A549 (cell line): ENCODE measurements at regions not wholly inside any gene's neighbourhood (a gene's known extent, or its start where the extent isn't known, plus 50 kb on each side); places are given as distances from the start of the nearest gene placed in this dataset.

ENCODE experiments used
- ATAC-seq, 2 experiments: fragments of 200-7000 bp in 1 of 2; fragments of >200 bp in 1 of 2; cut with Nextera tagmentation in 1 of 2; cut with Tn5 transposase in 1 of 2; 3 replicates each; pipeline versions ENCODE4 v1.8.0 to v1.9.1; 2018 to 2020; ENCODE audit warnings: mild to moderate bottlenecking in 1 of 2, moderate library complexity in 1 of 2
- CTCF ChIA-PET: fragments of 300-600 bp; sonication (Branson Sonifier 250); formaldehyde crosslinking; extraction: SDS; loops from one replicate; lab custom pipeline; 2021; ENCODE audit warnings: antibody characterized with exemption, inconsistent platforms; lab: Yijun Ruan, JAX
- POLR2A ChIA-PET: fragments of 350-600 bp; formaldehyde crosslinking; extraction: SDS; loops from one replicate; lab custom pipeline; 2021; ENCODE audit warnings: antibody characterized with exemption, inconsistent platforms; lab: Yijun Ruan, JAX
- DNase-seq, 2 experiments: peaks; one replicate each; pipeline versions ENCODE4 v3.0.0 to v3.0.0-alpha.2; 2011 to 2016; ENCODE audit warnings: low read depth in 1 of 2, low spot score in 1 of 2
- FAIRE-seq: peaks from 2 replicates; lab custom pipeline; 2011; peaks lifted over from hg19 to GRCh38; lab: Jason Lieb, UNC
- H3K27ac ChIP-seq, 2 experiments: fragments of >200 bp; sonication (Bioruptor Twin); formaldehyde crosslinking; 3 replicates each; pipeline ENCODE4 v1.5.1; 2016 to 2017
- H3K4me1 ChIP-seq: fragments of >200 bp; sonication (Bioruptor Twin); formaldehyde crosslinking; 3 replicates; pipeline ENCODE4 v1.6.1; 2016
- H3K4me2 ChIP-seq: fragments of >200 bp; sonication (Bioruptor Twin); formaldehyde crosslinking; 3 replicates; pipeline ENCODE4 v1.6.1; 2016
- H3K4me3 ChIP-seq: fragments of >200 bp; sonication (Bioruptor Twin); formaldehyde crosslinking; 3 replicates; pipeline ENCODE4 v1.5.1; 2016
- H3K9me3 ChIP-seq: fragments of >200 bp; sonication (Bioruptor Twin); formaldehyde crosslinking; 3 replicates; pipeline ENCODE4 v1.6.1; 2016
- CBX8 ChIP-seq: fragments of 200-600 bp; sonication (generic); IDR thresholded peaks from 2 replicates; pipeline ENCODE4 v1.6.1; 2016
- CHD2 ChIP-seq: fragments of 150-350 bp; IDR thresholded peaks from 2 replicates; pipeline ENCODE4 v1.6.1; 2014; ENCODE audit warnings: low read length; ENCODE audit not compliant: partially characterized antibody
- CHD4 ChIP-seq: fragments of 200-600 bp; sonication (generic); IDR thresholded peaks from 2 replicates; pipeline ENCODE4 v1.6.1; 2016; ENCODE audit warnings: antibody characterized with exemption, mild to moderate bottlenecking, borderline replicate concordance
- EP300 ChIP-seq, 2 experiments: fragments of >200 bp; sonication (Bioruptor Twin); formaldehyde crosslinking; IDR thresholded peaks; 2 replicates in 1 of 2; 3 replicates in 1 of 2; pipeline ENCODE4 v1.6.1; 2016 to 2017
- FOXS1 ChIP-seq: fragments of 250-450 bp; sonication (Bioruptor Pico); IDR thresholded peaks from 2 replicates; pipeline ENCODE4 v1.5.0; 2020; ENCODE audit warnings: mild to moderate bottlenecking, moderate library complexity
- GATA3 ChIP-seq: IDR thresholded peaks from 2 replicates; pipeline ENCODE4 v1.6.1; 2012; ENCODE audit warnings: borderline replicate concordance
- HDAC2 ChIP-seq: fragments of 200-600 bp; sonication (generic); IDR thresholded peaks from 2 replicates; pipeline ENCODE4 v1.6.1; 2016
- HEYL ChIP-seq: fragments of 250-450 bp; sonication (Bioruptor Pico); IDR thresholded peaks from 2 replicates; pipeline ENCODE4 v1.8.0; 2021; ENCODE audit warnings: mild to moderate bottlenecking, moderate library complexity
- JUN ChIP-seq, 2 experiments: fragments of >200 bp; sonication (Bioruptor Twin); formaldehyde crosslinking; IDR thresholded peaks; 2 replicates in 1 of 2; 3 replicates in 1 of 2; pipeline ENCODE4 v1.6.1; 2016 to 2017
- JUNB ChIP-seq: fragments of >200 bp; sonication (Bioruptor Twin); formaldehyde crosslinking; IDR thresholded peaks from 2 replicates; pipeline ENCODE4 v1.6.1; 2016
- KDM1A ChIP-seq: fragments of 200-600 bp; sonication (generic); IDR thresholded peaks from 2 replicates; pipeline ENCODE4 v1.6.1; 2016; ENCODE audit warnings: low read depth, mild to moderate bottlenecking
- MAFK ChIP-seq: fragments of 450-650 bp; IDR thresholded peaks from 2 replicates; pipeline ENCODE4 v1.6.1; 2014; ENCODE audit not compliant: partially characterized antibody
- MAZ ChIP-seq: fragments of 150-350 bp; IDR thresholded peaks from 2 replicates; pipeline ENCODE4 v1.6.1; 2014; ENCODE audit warnings: antibody characterized with exemption, low read depth, low read length, borderline replicate concordance
- NFE2L2 ChIP-seq: fragments of 150-350 bp; conservative IDR thresholded peaks from 2 replicates; pipeline ENCODE4 v1.6.1; 2014; ENCODE audit warnings: low read length
- NPAS2 ChIP-seq: fragments of 250-450 bp; sonication (Bioruptor Pico); IDR thresholded peaks from 2 replicates; pipeline ENCODE4 v1.8.0; 2022; ENCODE audit warnings: mild to moderate bottlenecking, moderate library complexity, borderline replicate concordance
- NR3C1 ChIP-seq: fragments of >200 bp; sonication (Bioruptor Twin); formaldehyde crosslinking; IDR thresholded peaks from 3 replicates; pipeline ENCODE4 v1.6.1; 2017
- RAD21 ChIP-seq, 2 experiments: fragments of >200 bp in 1 of 2; sonication (Bioruptor Twin) in 1 of 2; formaldehyde crosslinking in 1 of 2; IDR thresholded peaks in 1 of 2; conservative IDR thresholded peaks in 1 of 2; 2 replicates in 1 of 2; 3 replicates in 1 of 2; pipeline ENCODE4 v1.6.1; 2012 to 2018; ENCODE audit warnings: inconsistent platforms in 1 of 2
- RFX5 ChIP-seq: fragments of 450-650 bp; IDR thresholded peaks from 2 replicates; pipeline ENCODE4 v1.7.1; 2014; ENCODE audit warnings: antibody characterized with exemption, mild to moderate bottlenecking, moderate library complexity
- RNF2 ChIP-seq: fragments of 200-600 bp; sonication (generic); IDR thresholded peaks from 2 replicates; pipeline ENCODE4 v1.6.1; 2016; ENCODE audit warnings: low read depth, mild to moderate bottlenecking, antibody characterized with exemption, moderate library complexity, borderline replicate concordance
- TFCP2L1 ChIP-seq: fragments of 250-450 bp; sonication (Bioruptor Pico); IDR thresholded peaks from 2 replicates; pipeline ENCODE4 v1.5.0; 2021; ENCODE audit warnings: mild to moderate bottlenecking
- ZFP36 ChIP-seq: fragments of 450-650 bp; IDR thresholded peaks from 2 replicates; pipeline ENCODE4 v1.6.1; 2014; ENCODE audit warnings: borderline replicate concordance; ENCODE audit not compliant: partially characterized antibody
- ZNF302 ChIP-seq: fragments of 250-450 bp; sonication (Bioruptor Pico); IDR thresholded peaks from 2 replicates; pipeline ENCODE4 v1.9.0; 2021; ENCODE audit warnings: inconsistent platforms, mild to moderate bottlenecking, moderate library complexity
- ZSCAN20 ChIP-seq: fragments of 250-450 bp; sonication (Bioruptor Pico); IDR thresholded peaks from 2 replicates; pipeline ENCODE4 v1.8.0; 2022; ENCODE audit warnings: mild to moderate bottlenecking, moderate library complexity
- WGBS: methylation state at CpG from one replicate; pipeline ENCODE4 v1.1.6; 2017; ENCODE audit errors: missing lambda C conversion rate; 5-methylcytosine and 5-hydroxymethylcytosine counted together
- TF ChIP-seq, protein P1 (sequence below): fragments of >200 bp; sonication (Bioruptor Twin); formaldehyde crosslinking; IDR thresholded peaks from 3 replicates; pipeline ENCODE4 v1.5.1; 2016
- TF ChIP-seq, protein P2 (sequence below): IDR thresholded peaks from 2 replicates; pipeline ENCODE4 v1.6.1; 2012; ENCODE audit warnings: low read depth, borderline replicate concordance
- TF ChIP-seq, protein P3 (sequence below): fragments of 250-450 bp; sonication (Bioruptor Pico); IDR thresholded peaks from 2 replicates; pipeline ENCODE4 v1.5.0; 2020; ENCODE audit warnings: low read depth, mild to moderate bottlenecking, moderate library complexity
- TF ChIP-seq, protein P4 (sequence below): IDR thresholded peaks from 2 replicates; pipeline ENCODE4 v1.6.1; 2012
- TF ChIP-seq, protein P5 (sequence below): fragments of 200-600 bp; sonication (generic); IDR thresholded peaks from 2 replicates; pipeline ENCODE4 v1.6.1; 2016; ENCODE audit warnings: antibody characterized with exemption, mild to moderate bottlenecking, moderate library complexity

DNA sequence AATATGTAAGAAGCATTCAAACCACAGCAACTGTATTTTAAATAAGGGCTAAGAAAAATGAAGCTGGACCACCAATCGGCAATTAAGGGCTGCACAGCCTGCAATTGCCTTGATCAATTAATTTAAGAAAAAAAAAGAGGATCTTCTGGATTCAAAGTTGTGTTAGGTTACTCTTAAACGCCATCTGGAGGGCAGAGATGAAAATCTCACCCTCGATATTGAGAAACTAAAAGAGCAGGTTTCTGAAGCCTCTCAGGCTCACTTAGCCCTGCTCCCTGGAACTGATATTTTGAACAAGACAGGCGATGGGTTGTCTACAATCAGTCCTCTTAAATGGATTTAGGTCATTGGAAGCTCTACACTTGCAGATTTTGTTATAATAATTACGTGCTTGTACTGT is 579.4 kb downstream of the GRXCR1 start:
- WGBS, result 1% methylated on average over 5 of the region's 5 CpGs
- Histone ChIP-seq H3K4me3 (no peak overlapping the region), H3K4me1 (no peaks in the 10 kb centered on the region), H3K27ac (no peak overlapping the region), H3K4me2 (no peak overlapping the region), H3K9me3 (no peaks in the 10 kb centered on the region)
- no peak for ATAC-seq
- FAIRE-seq, result no peak
- peak in 1 of 2 experiments; percentile 2 for DNase-seq
- ChIA-PET CTCF (no interaction called here), POLR2A (no interaction called here)
- TF ChIP-seq CBX8, result no peak
- TF ChIP-seq TFCP2L1 (CRISPR knock-in tag), result no peak
- no peak for TF ChIP-seq JUNB
- TF ChIP-seq NR3C1, result no peak
- TF ChIP-seq HEYL (CRISPR knock-in tag), result no peak
- no peak for TF ChIP-seq FOXS1 (CRISPR knock-in tag)
- TF ChIP-seq RNF2, result no peak
- TF ChIP-seq CHD4, result no peak
- no peak for TF ChIP-seq NPAS2 (CRISPR knock-in tag)
- no peak for TF ChIP-seq HDAC2
- no peak for TF ChIP-seq ZSCAN20 (CRISPR knock-in tag)
- TF ChIP-seq GATA3, result no peak

DNA sequence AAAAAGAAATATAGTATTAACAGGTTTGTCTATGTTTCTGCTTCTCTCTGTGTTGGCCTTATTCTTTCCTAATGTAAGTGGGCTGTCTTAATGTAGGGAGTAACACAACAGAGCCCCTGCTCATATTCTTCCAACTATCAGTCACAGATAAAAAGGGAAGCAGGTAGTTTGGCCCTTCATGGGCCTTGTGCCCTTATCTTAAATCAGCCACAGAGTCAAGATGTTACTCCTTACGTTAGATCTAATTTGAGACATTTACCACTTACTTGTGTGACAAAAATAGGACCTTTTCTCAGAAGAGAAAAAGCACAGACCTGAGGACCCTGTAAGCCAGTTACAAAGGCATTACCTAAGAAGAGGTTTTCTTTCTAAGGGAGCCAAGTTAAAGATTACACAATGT is 589.0 kb downstream of the GRXCR1 start:
- H3K27ac ChIP-seq, result no peak overlapping the region
- WGBS, result 0% methylated on average over 1 of the region's 1 CpG
- no peak overlapping the region for H3K4me3 ChIP-seq
- DNase-seq (no peak), ATAC-seq (no peak), FAIRE-seq (no peak)
- POLR2A ChIA-PET, result no interaction called here
- no peaks in the 10 kb centered on the region for H3K9me3 ChIP-seq
- no peak overlapping the region for H3K4me2 ChIP-seq
- TF ChIP-seq RFX5, result no peak
- TF ChIP-seq JUN (IDR thresholded peaks at IDR 0.05), result no peak
- TF ChIP-seq MAZ, result no peak
- no peak for TF ChIP-seq JUNB
- no peak for TF ChIP-seq EP300 (IDR thresholded peaks at IDR 0.05)
- TF ChIP-seq, protein P1, sequence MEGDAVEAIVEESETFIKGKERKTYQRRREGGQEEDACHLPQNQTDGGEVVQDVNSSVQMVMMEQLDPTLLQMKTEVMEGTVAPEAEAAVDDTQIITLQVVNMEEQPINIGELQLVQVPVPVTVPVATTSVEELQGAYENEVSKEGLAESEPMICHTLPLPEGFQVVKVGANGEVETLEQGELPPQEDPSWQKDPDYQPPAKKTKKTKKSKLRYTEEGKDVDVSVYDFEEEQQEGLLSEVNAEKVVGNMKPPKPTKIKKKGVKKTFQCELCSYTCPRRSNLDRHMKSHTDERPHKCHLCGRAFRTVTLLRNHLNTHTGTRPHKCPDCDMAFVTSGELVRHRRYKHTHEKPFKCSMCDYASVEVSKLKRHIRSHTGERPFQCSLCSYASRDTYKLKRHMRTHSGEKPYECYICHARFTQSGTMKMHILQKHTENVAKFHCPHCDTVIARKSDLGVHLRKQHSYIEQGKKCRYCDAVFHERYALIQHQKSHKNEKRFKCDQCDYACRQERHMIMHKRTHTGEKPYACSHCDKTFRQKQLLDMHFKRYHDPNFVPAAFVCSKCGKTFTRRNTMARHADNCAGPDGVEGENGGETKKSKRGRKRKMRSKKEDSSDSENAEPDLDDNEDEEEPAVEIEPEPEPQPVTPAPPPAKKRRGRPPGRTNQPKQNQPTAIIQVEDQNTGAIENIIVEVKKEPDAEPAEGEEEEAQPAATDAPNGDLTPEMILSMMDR, result no peak
- TF ChIP-seq MAFK, result no peak
- TF ChIP-seq, protein P2, sequence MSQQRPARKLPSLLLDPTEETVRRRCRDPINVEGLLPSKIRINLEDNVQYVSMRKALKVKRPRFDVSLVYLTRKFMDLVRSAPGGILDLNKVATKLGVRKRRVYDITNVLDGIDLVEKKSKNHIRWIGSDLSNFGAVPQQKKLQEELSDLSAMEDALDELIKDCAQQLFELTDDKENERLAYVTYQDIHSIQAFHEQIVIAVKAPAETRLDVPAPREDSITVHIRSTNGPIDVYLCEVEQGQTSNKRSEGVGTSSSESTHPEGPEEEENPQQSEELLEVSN, result no peak
- TF ChIP-seq CHD2, result no peak
- CTCF ChIA-PET, result no interaction called here
- H3K4me1 ChIP-seq, result no peaks in the 10 kb centered on the region

DNA sequence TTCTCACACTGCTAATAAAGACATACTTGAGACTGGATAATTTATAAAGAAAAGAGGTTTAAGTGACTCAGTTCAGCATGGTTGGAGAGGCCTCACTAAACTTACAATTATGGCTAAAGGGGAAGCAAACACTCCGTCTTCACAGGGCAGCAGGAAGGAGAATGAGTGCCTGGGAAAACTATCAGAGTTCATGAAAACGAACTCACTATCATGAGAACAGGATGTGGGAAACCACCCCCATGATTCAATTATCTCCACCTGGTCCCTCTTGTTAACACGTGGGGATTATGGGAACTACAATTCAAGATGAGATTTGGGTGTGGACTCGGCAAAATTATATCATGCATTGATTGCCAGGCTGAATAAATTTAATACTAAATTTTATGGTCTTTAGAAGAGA is 592.7 kb downstream of the GRXCR1 start:
- Histone ChIP-seq H3K4me1 (no peaks in the 10 kb centered on the region), H3K27ac (no peak overlapping the region), H3K4me3 (no peak overlapping the region), H3K4me2 (no peak overlapping the region), H3K9me3 (no peaks in the 10 kb centered on the region)
- DNase-seq (no peak), FAIRE-seq (no peak), ATAC-seq (no peak)
- ChIA-PET CTCF (no interaction called here), POLR2A (no interaction called here)
- whole genome bisulfite sequencing, result 4% methylated on average over 4 of the region's 4 CpGs
- TF ChIP-seq CHD4 (no peak), ZNF302 (no peak), RAD21 (conservative IDR thresholded peaks at IDR 0.05 in 1 of 2, IDR thresholded peaks at IDR 0.05 in 1 of 2) (no peak), RNF2 (no peak), NFE2L2 (no peak), ZFP36 (no peak), ZSCAN20 (CRISPR knock-in tag) (no peak), KDM1A (no peak)
- TF ChIP-seq, protein P2, result no peak
- TF ChIP-seq, protein P3, sequence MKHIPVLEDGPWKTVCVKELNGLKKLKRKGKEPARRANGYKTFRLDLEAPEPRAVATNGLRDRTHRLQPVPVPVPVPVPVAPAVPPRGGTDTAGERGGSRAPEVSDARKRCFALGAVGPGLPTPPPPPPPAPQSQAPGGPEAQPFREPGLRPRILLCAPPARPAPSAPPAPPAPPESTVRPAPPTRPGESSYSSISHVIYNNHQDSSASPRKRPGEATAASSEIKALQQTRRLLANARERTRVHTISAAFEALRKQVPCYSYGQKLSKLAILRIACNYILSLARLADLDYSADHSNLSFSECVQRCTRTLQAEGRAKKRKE (CRISPR knock-in tag), result no peak
- TF ChIP-seq, protein P4, sequence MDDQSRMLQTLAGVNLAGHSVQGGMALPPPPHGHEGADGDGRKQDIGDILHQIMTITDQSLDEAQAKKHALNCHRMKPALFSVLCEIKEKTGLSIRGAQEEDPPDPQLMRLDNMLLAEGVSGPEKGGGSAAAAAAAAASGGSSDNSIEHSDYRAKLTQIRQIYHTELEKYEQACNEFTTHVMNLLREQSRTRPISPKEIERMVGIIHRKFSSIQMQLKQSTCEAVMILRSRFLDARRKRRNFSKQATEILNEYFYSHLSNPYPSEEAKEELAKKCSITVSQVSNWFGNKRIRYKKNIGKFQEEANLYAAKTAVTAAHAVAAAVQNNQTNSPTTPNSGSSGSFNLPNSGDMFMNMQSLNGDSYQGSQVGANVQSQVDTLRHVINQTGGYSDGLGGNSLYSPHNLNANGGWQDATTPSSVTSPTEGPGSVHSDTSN, result no peak
- TF ChIP-seq, protein P5, sequence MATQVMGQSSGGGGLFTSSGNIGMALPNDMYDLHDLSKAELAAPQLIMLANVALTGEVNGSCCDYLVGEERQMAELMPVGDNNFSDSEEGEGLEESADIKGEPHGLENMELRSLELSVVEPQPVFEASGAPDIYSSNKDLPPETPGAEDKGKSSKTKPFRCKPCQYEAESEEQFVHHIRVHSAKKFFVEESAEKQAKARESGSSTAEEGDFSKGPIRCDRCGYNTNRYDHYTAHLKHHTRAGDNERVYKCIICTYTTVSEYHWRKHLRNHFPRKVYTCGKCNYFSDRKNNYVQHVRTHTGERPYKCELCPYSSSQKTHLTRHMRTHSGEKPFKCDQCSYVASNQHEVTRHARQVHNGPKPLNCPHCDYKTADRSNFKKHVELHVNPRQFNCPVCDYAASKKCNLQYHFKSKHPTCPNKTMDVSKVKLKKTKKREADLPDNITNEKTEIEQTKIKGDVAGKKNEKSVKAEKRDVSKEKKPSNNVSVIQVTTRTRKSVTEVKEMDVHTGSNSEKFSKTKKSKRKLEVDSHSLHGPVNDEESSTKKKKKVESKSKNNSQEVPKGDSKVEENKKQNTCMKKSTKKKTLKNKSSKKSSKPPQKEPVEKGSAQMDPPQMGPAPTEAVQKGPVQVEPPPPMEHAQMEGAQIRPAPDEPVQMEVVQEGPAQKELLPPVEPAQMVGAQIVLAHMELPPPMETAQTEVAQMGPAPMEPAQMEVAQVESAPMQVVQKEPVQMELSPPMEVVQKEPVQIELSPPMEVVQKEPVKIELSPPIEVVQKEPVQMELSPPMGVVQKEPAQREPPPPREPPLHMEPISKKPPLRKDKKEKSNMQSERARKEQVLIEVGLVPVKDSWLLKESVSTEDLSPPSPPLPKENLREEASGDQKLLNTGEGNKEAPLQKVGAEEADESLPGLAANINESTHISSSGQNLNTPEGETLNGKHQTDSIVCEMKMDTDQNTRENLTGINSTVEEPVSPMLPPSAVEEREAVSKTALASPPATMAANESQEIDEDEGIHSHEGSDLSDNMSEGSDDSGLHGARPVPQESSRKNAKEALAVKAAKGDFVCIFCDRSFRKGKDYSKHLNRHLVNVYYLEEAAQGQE, result no peak
